Brain microvascular endothelial cell (primary cell): ENCODE measurements at regions not wholly inside any gene's neighbourhood (a gene's known extent, or its start where the extent isn't known, plus 50 kb on each side); places are given as distances from the start of the nearest gene placed in this dataset.
"Not testable (repeated sequence)": the region's sequence is repeated elsewhere in the genome, so short reads cannot be mapped to it uniquely, and the experiment has no call there.

ENCODE experiments used
- DNase-seq: peaks from one replicate; pipeline ENCODE4 v3.0.0-alpha.2; 2020
- H3K27ac ChIP-seq: fragments of 250-450 bp; sonication (Bioruptor Pico); 2 replicates; pipeline ENCODE4 v1.5.1; 2020; ENCODE audit warnings: mild to moderate bottlenecking, moderate library complexity
- H3K27me3 ChIP-seq: fragments of 250-450 bp; sonication (Bioruptor Pico); replicated peaks from 2 replicates; pipeline ENCODE4 v1.5.1; 2020; ENCODE audit warnings: mild to moderate bottlenecking
- H3K36me3 ChIP-seq: fragments of 250-450 bp; sonication (Bioruptor Pico); replicated peaks from 2 replicates; pipeline ENCODE4 v1.5.1; 2020; ENCODE audit warnings: mild to moderate bottlenecking
- H3K4me3 ChIP-seq: 2 replicates; pipeline ENCODE4 v1.5.1; 2011; ENCODE audit warnings: low read depth, mild to moderate bottlenecking, control low read depth, low read length, moderate library complexity
- in situ Hi-C: cut with HindIII; loops from 2 replicates; pipeline ENCODE4 v1.10.0; 2017; ENCODE audit warnings: low sequenced_read_pairs, low pct_ligation_motif_present
- TF ChIP-seq, protein P1 (sequence below): IDR thresholded peaks from 2 replicates; pipeline ENCODE4 v1.5.1; 2011; ENCODE audit warnings: low read depth, mild to moderate bottlenecking, moderate library complexity, low read length, control low read depth, inconsistent platforms; ENCODE audit errors: missing control alignments

DNA sequence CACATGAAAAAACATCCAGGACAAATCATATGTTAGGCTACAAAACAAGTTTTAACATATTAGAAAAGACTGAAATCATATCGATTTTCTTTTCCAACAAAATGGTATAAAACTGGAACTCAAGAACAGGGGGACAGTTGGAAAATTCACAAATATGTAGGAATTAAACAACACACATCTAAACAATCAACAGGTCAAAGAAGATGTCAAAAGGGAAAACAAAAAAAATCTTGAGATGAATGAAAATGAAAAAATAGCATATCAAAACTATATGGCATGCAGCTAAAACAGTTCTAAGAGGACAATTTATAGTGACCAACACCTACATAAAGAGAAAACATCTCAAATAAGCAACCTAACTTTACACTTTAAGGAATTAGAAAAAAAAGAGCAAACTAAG lies 585.3 kb downstream of the UQCRFS1 start:
- in situ Hi-C loops = no loop called here
- H3K36me3 ChIP-seq = no peaks in the 10 kb centered on the region
- no peak overlapping the region for H3K4me3 ChIP-seq
- DNase-seq = no peak
- H3K27me3 ChIP-seq = no peaks in the 10 kb centered on the region
- TF ChIP-seq, protein P1, sequence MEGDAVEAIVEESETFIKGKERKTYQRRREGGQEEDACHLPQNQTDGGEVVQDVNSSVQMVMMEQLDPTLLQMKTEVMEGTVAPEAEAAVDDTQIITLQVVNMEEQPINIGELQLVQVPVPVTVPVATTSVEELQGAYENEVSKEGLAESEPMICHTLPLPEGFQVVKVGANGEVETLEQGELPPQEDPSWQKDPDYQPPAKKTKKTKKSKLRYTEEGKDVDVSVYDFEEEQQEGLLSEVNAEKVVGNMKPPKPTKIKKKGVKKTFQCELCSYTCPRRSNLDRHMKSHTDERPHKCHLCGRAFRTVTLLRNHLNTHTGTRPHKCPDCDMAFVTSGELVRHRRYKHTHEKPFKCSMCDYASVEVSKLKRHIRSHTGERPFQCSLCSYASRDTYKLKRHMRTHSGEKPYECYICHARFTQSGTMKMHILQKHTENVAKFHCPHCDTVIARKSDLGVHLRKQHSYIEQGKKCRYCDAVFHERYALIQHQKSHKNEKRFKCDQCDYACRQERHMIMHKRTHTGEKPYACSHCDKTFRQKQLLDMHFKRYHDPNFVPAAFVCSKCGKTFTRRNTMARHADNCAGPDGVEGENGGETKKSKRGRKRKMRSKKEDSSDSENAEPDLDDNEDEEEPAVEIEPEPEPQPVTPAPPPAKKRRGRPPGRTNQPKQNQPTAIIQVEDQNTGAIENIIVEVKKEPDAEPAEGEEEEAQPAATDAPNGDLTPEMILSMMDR = no peak
- no peak overlapping the region for H3K27ac ChIP-seq

DNA sequence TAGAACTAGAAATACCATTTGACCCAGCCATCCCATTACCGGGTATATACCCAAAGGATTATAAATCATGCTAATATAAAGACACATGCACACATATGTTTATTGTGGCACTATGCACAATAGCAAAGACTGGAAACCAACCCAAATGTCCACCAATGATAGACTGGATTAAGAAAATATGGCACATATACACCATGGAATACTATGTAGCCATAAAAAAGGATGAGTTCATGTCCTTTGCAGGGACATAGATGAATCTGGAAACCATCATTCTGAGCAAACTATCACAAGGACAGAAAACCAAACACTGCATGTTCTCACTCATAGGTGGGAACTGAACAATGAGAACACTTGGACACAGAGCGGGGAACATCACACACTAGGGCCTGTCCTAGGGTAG lies 586.5 kb downstream of the UQCRFS1 start:
- H3K27me3 ChIP-seq, in situ Hi-C loops, H3K4me3 ChIP-seq, DNase-seq, H3K27ac ChIP-seq, H3K36me3 ChIP-seq: not testable (repeated sequence)

DNA sequence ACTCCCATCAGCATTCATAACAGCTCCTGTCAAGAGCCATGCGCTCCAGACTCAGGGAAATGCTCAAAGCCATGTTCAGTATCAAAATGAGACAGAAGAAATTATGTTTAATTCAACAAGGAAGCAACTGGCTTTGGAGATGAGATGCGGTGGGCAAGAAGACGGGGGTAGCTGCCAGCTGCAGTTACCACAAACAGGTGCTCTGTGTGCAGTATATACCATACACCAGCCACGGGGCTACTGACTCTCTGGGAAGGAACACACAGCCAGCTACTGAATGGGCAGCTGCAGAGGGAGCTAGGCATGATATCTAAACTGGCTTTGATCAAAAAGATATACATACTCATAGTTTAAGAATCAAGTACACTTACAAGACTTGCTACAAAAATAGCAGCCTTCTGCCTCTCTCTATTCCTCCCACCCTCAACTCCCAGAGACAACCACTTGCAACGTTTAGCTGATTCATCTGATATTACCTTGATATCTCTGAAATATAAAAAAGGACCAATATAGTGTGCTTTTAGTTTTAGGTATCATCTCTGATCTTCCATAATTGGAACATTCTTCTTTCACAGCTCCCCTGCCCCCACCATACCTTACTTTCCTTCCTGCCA lies 593.0 kb downstream of the UQCRFS1 start:
- TF ChIP-seq, protein P1 = no peak
- in situ Hi-C loops = no loop called here
- DNase-seq = no peak
- Histone ChIP-seq H3K4me3 (no peak overlapping the region), H3K36me3 (no peaks in the 10 kb centered on the region), H3K27ac (no peak overlapping the region), H3K27me3 (no peaks in the 10 kb centered on the region)

DNA sequence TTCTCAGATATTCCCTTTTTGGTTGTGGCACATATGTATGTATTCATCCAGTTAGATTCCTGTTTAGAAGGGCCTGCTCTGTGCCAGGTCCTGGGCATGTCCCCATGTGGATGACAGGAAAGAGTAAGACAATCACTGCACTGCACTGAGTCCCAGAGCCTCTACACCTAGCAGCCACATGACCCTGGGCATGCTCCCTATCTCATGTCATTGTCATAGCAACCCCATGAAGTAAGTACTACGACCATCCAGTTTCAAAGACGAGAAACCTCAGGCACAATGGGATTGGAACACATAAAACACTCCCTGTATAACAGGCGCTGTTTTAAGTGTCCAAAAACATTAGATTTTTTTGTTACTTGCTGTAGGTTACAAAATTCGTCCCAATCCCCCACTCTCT lies 594.4 kb downstream of the UQCRFS1 start:
- in situ Hi-C loops = no loop called here
- Histone ChIP-seq H3K27me3 (no peaks in the 10 kb centered on the region), H3K4me3 (no peak overlapping the region), H3K36me3 (no peaks in the 10 kb centered on the region), H3K27ac (no peak overlapping the region)
- DNase-seq = no peak
- TF ChIP-seq, protein P1 = no peak

DNA sequence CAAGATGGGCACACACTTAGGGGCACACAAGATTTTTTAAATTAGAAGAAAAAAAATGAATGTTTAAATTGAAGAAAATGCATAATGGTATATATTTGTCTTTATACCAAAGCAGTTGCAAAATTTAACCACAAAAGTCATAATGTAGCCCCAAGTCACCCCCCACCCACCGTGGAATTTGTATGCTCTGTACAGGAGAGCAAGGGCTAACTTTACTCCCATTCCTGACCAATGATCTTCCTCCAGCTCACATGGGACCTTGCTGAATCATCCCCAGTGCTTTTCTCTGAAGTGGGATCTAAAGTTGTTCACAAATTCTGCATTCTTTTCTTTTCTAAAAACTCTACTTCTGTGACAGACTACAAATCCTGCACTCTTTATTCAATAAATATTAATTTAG lies 597.0 kb downstream of the UQCRFS1 start:
- Histone ChIP-seq H3K4me3 (no peak overlapping the region), H3K27ac (no peak overlapping the region), H3K36me3 (no peaks in the 10 kb centered on the region), H3K27me3 (no peaks in the 10 kb centered on the region)
- TF ChIP-seq, protein P1 = no peak
- in situ Hi-C loops = no loop called here
- no peak for DNase-seq

DNA sequence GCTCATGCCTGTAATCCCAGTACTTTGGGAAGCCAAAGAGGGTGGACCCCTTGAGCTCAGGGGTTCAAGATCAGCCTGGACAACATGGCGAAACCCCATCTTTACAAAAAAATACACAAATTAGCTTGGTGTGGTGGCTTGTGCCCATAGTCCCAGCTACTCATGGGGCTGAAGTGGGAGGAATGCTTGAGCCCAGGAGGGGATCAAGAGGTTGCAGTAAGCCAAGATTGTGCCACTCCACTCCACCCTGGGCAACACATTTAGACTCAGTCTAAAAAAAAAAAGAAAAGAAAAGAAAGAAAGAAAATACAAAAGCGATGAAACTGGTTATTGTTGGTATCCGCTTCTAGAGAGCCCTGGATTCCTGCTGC lies 597.4 kb downstream of the UQCRFS1 start:
- H3K27me3 ChIP-seq = no peaks in the 10 kb centered on the region
- no peak for DNase-seq
- no peak overlapping the region for H3K27ac ChIP-seq
- TF ChIP-seq, protein P1 = no peak
- no peaks in the 10 kb centered on the region for H3K36me3 ChIP-seq
- no peak overlapping the region for H3K4me3 ChIP-seq
- in situ Hi-C loops = no loop called here
